ENCODE measurements at regions not wholly inside any gene's neighbourhood (a gene's known extent, or its start where the extent isn't known, plus 50 kb on each side); places are given as distances from the start of the nearest gene placed in this dataset.
"Not testable (repeated sequence)": the region's sequence is repeated elsewhere in the genome, so short reads cannot be mapped to it uniquely, and the experiment has no call there.

GRCh38 chrX:128664211-128664610 is 612.0 kb upstream of the ACTRT1 start:
- WGBS (ENCODE audit: insufficient coverage) = no CpG with 5 or more reads among the region's 1 CpG
- Histone ChIP-seq H3K36me3 (ENCODE audit: control insufficient read depth, insufficient read depth, low read length) (no peaks in the 10 kb centered on the region), H3K9me3 (ENCODE audit: control insufficient read depth, insufficient read depth, low read length) (no peaks in the 10 kb centered on the region), H3K27ac (ENCODE audit: low read depth, low read length) (no peak overlapping the region), H3K4me3 (ENCODE audit: low read depth, low read length) (no peak overlapping the region), H3K27me3 (ENCODE audit: control insufficient read depth, insufficient read depth, low read length) (no peaks in the 10 kb centered on the region), H3K4me1 (ENCODE audit: control insufficient read depth, insufficient read depth, low read length) (no peaks in the 10 kb centered on the region)
- peak in 1 of 6 donors; percentile 20 for DNase-seq (ENCODE audit: low read depth in 4 of 6, low spot score in 6 of 6)

DNA sequence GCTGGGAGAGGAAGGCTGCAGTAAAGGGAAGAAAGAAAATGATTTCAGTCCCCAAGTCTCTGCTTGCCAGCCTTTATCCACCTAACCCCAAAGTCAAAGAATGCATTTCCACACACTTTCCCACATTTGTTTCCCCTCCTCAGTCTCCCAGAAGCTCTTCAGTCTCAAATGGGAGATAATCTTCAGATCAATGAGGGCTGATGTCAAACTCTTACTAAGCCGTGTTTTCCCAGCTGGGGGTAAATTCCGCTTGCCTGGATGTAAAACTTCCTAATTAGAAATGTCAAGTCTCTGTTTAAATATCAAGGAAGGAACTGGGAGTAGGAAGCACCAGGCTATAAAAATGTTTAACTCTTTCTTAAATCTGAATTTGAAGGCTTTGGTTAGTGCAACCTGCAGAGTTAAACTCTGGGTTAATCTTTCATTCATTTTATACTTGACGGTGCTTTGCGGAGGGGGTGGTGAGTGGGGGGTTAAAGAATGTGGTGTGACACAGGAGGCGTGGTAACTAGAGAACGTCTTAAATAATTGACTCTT is 601.4 kb upstream of the ACTRT1 start:
- H3K9me3 ChIP-seq (ENCODE audit: control insufficient read depth, insufficient read depth, low read length) = no peaks in the 10 kb centered on the region
- H3K36me3 ChIP-seq (ENCODE audit: control insufficient read depth, insufficient read depth, low read length) = no peaks in the 10 kb centered on the region
- no peak overlapping the region for H3K4me3 ChIP-seq (ENCODE audit: low read depth, low read length)
- no peaks in the 10 kb centered on the region for H3K27me3 ChIP-seq (ENCODE audit: control insufficient read depth, insufficient read depth, low read length)
- 18% methylated on average over 2 of the region's 6 CpGs for WGBS (ENCODE audit: insufficient coverage)
- DNase-seq (ENCODE audit: low read depth in 4 of 6, low spot score in 6 of 6) = peak in 1 of 6 donors; percentile 3
- H3K27ac ChIP-seq (ENCODE audit: low read depth, low read length) = no peak overlapping the region
- H3K4me1 ChIP-seq (ENCODE audit: control insufficient read depth, insufficient read depth, low read length) = no peaks in the 10 kb centered on the region

- H3K9me3 ChIP-seq (ENCODE audit: control insufficient read depth, insufficient read depth, low read length) = no peaks in the 10 kb centered on the region
- no peaks in the 10 kb centered on the region for H3K4me1 ChIP-seq (ENCODE audit: control insufficient read depth, insufficient read depth, low read length)
- H3K27me3 ChIP-seq (ENCODE audit: control insufficient read depth, insufficient read depth, low read length) = no peaks in the 10 kb centered on the region
- no peaks in the 10 kb centered on the region for H3K36me3 ChIP-seq (ENCODE audit: control insufficient read depth, insufficient read depth, low read length)
- H3K4me3 ChIP-seq (ENCODE audit: low read depth, low read length) = no peak overlapping the region
- no CpG with 5 or more reads among the region's 1 CpG for WGBS (ENCODE audit: insufficient coverage)
- peak in 1 of 6 donors; percentile 14 for DNase-seq (ENCODE audit: low read depth in 4 of 6, low spot score in 6 of 6)
- H3K27ac ChIP-seq (ENCODE audit: low read depth, low read length) = no peak overlapping the region
These were observed 598.1 kb upstream of the ACTRT1 start for GRCh38 chrX:128650326-128650725.

DNA sequence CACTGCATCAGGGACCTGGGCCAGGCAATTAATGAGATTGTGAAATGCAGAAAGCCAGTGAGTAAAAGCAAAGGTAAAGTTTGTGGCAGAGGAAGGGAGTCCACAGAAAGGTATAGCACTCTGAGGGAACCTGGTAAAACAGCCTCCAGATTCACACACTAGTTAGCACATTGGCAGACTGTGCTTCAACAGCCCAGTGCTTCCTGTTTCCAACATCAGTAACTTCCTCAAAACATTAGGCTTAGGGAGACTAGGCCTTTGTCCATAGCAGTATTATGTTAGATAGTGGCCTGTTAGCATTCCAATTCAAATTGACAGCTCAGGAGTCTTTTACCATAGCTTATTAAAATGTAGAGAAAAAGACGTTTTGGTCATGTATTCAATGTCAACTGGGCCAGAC is 582.6 kb upstream of the ACTRT1 start:
- no peaks in the 10 kb centered on the region for H3K36me3 ChIP-seq (ENCODE audit: control insufficient read depth, insufficient read depth, low read length)
- H3K27me3 ChIP-seq (ENCODE audit: control insufficient read depth, insufficient read depth, low read length) = no peaks in the 10 kb centered on the region
- H3K4me3 ChIP-seq (ENCODE audit: low read depth, low read length) = no peak overlapping the region
- no peak overlapping the region for H3K27ac ChIP-seq (ENCODE audit: low read depth, low read length)
- no peak for DNase-seq (ENCODE audit: low read depth in 4 of 6, low spot score in 6 of 6)
- 20% methylated on average over 1 of the region's 1 CpG for WGBS (ENCODE audit: insufficient coverage)
- no peaks in the 10 kb centered on the region for H3K9me3 ChIP-seq (ENCODE audit: control insufficient read depth, insufficient read depth, low read length)
- H3K4me1 ChIP-seq (ENCODE audit: control insufficient read depth, insufficient read depth, low read length) = no peaks in the 10 kb centered on the region

- 92% methylated on average over 1 of the region's 1 CpG for WGBS (ENCODE audit: insufficient coverage)
- DNase-seq (ENCODE audit: low read depth in 4 of 6, low spot score in 6 of 6) = no peak
- no peaks in the 10 kb centered on the region for H3K27me3 ChIP-seq (ENCODE audit: control insufficient read depth, insufficient read depth, low read length)
- H3K27ac ChIP-seq (ENCODE audit: low read depth, low read length) = no peak overlapping the region
- H3K4me1 ChIP-seq (ENCODE audit: control insufficient read depth, insufficient read depth, low read length) = no peaks in the 10 kb centered on the region
- H3K9me3 ChIP-seq (ENCODE audit: control insufficient read depth, insufficient read depth, low read length) = no peaks in the 10 kb centered on the region
- H3K4me3 ChIP-seq (ENCODE audit: low read depth, low read length) = no peak overlapping the region
- H3K36me3 ChIP-seq (ENCODE audit: control insufficient read depth, insufficient read depth, low read length) = no peaks in the 10 kb centered on the region
These were observed 571.2 kb upstream of the ACTRT1 start for GRCh38 chrX:128623361-128623760.

- Histone ChIP-seq H3K4me1 (ENCODE audit: control insufficient read depth, insufficient read depth, low read length) (no peaks in the 10 kb centered on the region), H3K27ac (ENCODE audit: low read depth, low read length) (no peak overlapping the region), H3K27me3 (ENCODE audit: control insufficient read depth, insufficient read depth, low read length) (no peaks in the 10 kb centered on the region), H3K9me3 (ENCODE audit: control insufficient read depth, insufficient read depth, low read length) (no peaks in the 10 kb centered on the region), H3K36me3 (ENCODE audit: control insufficient read depth, insufficient read depth, low read length) (no peaks in the 10 kb centered on the region), H3K4me3 (ENCODE audit: low read depth, low read length) (no peak overlapping the region)
- 57% methylated on average over 2 of the region's 2 CpGs for WGBS (ENCODE audit: insufficient coverage)
- DNase-seq (ENCODE audit: low read depth in 4 of 6, low spot score in 6 of 6) = no peak
These were observed 570.1 kb upstream of the ACTRT1 start for GRCh38 chrX:128622296-128622695.

DNA sequence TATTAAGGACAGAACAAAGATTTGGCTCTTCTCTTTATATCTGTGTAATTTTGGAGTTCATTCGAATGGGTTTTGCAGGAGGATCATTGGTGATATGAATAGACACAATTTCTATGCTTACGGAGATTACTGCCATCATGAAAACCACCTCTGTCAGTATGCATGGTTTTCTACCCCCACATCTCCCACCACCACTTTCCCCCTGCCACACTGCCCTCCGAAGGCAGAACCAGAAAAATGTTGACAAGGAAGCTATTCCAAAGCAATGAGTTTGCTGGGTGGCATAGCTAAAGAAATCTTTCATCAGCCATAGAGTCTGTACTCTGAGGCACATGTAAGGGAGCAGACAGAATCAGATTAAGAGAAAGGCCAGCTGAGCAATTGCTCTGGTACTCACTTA is 567.3 kb upstream of the ACTRT1 start:
- Histone ChIP-seq H3K4me3 (ENCODE audit: low read depth, low read length) (no peak overlapping the region), H3K4me1 (ENCODE audit: control insufficient read depth, insufficient read depth, low read length) (no peaks in the 10 kb centered on the region), H3K27ac (ENCODE audit: low read depth, low read length) (no peak overlapping the region), H3K36me3 (ENCODE audit: control insufficient read depth, insufficient read depth, low read length) (no peaks in the 10 kb centered on the region), H3K9me3 (ENCODE audit: control insufficient read depth, insufficient read depth, low read length) (no peaks in the 10 kb centered on the region), H3K27me3 (ENCODE audit: control insufficient read depth, insufficient read depth, low read length) (no peaks in the 10 kb centered on the region)
- no CpG with 5 or more reads among the region's 3 CpGs for WGBS (ENCODE audit: insufficient coverage)
- DNase-seq (ENCODE audit: low read depth in 4 of 6, low spot score in 6 of 6) = no peak

DNA sequence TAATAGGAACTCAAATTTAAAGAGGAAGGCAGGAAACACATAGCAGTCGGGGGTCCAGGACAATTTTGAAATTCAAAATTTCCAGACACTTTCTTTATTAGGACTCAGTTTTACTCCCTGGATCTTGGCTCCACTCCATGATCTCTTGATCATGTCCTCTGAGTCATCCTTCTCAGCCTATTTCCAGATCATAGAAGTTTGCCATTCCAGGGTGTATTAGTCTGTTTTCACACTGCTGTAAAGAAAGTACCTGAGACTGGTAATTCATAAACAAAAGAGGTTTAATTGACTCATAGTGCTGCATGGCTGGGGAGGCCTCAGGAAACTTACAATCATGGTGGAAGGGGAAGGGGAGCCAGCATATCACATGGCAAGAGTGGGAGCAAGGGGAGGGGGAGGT is 564.7 kb upstream of the ACTRT1 start:
- no peaks in the 10 kb centered on the region for H3K9me3 ChIP-seq (ENCODE audit: control insufficient read depth, insufficient read depth, low read length)
- WGBS (ENCODE audit: insufficient coverage) = 57% methylated on average over 1 of the region's 1 CpG
- DNase-seq (ENCODE audit: low read depth in 4 of 6, low spot score in 6 of 6) = no peak
- no peaks in the 10 kb centered on the region for H3K27me3 ChIP-seq (ENCODE audit: control insufficient read depth, insufficient read depth, low read length)
- no peak overlapping the region for H3K27ac ChIP-seq (ENCODE audit: low read depth, low read length)
- H3K4me1 ChIP-seq (ENCODE audit: control insufficient read depth, insufficient read depth, low read length) = no peaks in the 10 kb centered on the region
- H3K4me3 ChIP-seq (ENCODE audit: low read depth, low read length) = no peak overlapping the region
- H3K36me3 ChIP-seq (ENCODE audit: control insufficient read depth, insufficient read depth, low read length) = no peaks in the 10 kb centered on the region

DNA sequence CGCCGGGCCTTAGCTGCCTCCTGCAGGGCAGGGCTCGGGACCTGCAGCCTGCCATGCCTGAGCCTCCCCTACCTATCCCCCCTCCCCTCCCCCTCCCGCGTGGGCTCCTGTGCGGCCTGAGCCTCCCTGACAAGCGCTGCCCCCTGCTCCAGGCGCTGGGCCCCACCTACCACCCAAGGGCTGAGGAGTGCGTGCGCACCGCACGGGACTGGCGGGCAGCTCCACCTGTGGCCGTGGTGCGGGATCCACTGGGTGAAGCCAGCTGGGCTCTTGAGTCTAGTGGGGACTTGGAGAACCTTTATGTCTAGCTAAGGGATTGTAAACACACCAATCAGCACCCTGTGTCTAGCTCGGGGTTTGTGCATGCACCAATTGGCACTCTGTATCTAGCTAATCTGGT is 554.6 kb upstream of the ACTRT1 start:
- H3K4me3 ChIP-seq (ENCODE audit: low read depth, low read length) = not testable (repeated sequence)

DNA sequence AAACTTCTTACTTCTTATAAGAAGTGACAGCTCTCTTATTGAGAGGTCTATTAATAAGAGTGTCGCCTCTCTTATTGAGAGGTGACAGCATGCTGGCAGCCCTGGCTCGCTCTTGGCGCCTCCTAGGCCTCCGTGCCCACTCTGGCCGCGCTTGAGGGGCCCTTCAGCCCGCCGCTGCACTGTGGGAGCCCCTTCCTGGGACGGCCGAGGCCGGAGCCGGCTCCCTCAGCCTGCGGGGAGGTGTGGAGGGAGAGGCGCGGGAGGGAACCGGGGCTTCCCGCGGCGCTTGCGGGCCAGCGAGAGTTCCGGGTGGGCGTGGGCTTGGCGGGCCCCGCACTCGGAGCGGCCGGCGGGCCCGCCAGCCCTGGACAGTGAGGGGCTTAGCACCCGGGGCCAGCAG is 554.2 kb upstream of the ACTRT1 start:
- H3K27ac ChIP-seq (ENCODE audit: low read depth, low read length); H3K9me3 ChIP-seq (ENCODE audit: control insufficient read depth, insufficient read depth, low read length); H3K36me3 ChIP-seq (ENCODE audit: control insufficient read depth, insufficient read depth, low read length); H3K27me3 ChIP-seq (ENCODE audit: control insufficient read depth, insufficient read depth, low read length); H3K4me3 ChIP-seq (ENCODE audit: low read depth, low read length); H3K4me1 ChIP-seq (ENCODE audit: control insufficient read depth, insufficient read depth, low read length); DNase-seq (ENCODE audit: low read depth in 4 of 6, low spot score in 6 of 6): not testable (repeated sequence)
- 73% methylated on average over 28 of the region's 31 CpGs for WGBS (ENCODE audit: insufficient coverage)

More for the DNA sequence above, 554.6 kb upstream of the ACTRT1 start:
- H3K27me3 ChIP-seq (ENCODE audit: control insufficient read depth, insufficient read depth, low read length); DNase-seq (ENCODE audit: low read depth in 4 of 6, low spot score in 6 of 6); H3K36me3 ChIP-seq (ENCODE audit: control insufficient read depth, insufficient read depth, low read length); H3K4me1 ChIP-seq (ENCODE audit: control insufficient read depth, insufficient read depth, low read length); H3K9me3 ChIP-seq (ENCODE audit: control insufficient read depth, insufficient read depth, low read length); H3K27ac ChIP-seq (ENCODE audit: low read depth, low read length): not testable (repeated sequence)
- 68% methylated on average over 4 of the region's 16 CpGs for WGBS (ENCODE audit: insufficient coverage)
